HCT116 (cell line): ENCODE measurements at regions not wholly inside any gene's neighbourhood (a gene's known extent, or its start where the extent isn't known, plus 50 kb on each side); places are given as distances from the start of the nearest gene placed in this dataset.
"Not testable (repeated sequence)": the region's sequence is repeated elsewhere in the genome, so short reads cannot be mapped to it uniquely, and the experiment has no call there.

ENCODE experiments used
- ATAC-seq: fragments of 200-7000 bp; cut with Tn5 transposase; 2 replicates; pipeline ENCODE4 v1.9.1; 2020; ENCODE audit warnings: mild to moderate bottlenecking, moderate library complexity
- BruUV-seq: library from RNA; stranded (reverse); fragments of 400-500 nt; replicated peaks from 2 replicates; lab custom pipeline; 2021; lab: Mats Ljungman, UMichigan
- CTCF ChIA-PET: fragments of 300-600 bp; sonication (Branson Sonifier 250); formaldehyde crosslinking; loops from one replicate; lab custom pipeline; 2021; ENCODE audit warnings: antibody characterized with exemption; lab: Charles Lee
- POLR2A ChIA-PET: fragments of 300-600, 350-600 bp; sonication (Branson Sonifier 250); formaldehyde crosslinking; loops from one replicate; lab custom pipeline; 2021; ENCODE audit warnings: antibody characterized with exemption; lab: Charles Lee
- RAD21 ChIA-PET, 2 experiments: fragments of 300-600 bp; sonication (Branson Sonifier 250); formaldehyde crosslinking; loops; one replicate each; lab custom pipeline; 2023; ENCODE audit warnings: low total read pairs in 2 of 2; ENCODE audit not compliant: uncharacterized antibody in 2 of 2, unreplicated experiment in 2 of 2, low non-redundant PET in 1 of 2; lab: Charles Lee
- DNase-seq: peaks from one replicate; pipeline ENCODE4 v3.0.0-alpha.2; 2010; ENCODE audit warnings: low read depth, low spot score
- H2AFZ ChIP-seq: fragments of 200-600 bp; shearing (Covaris generic), sonication (generic); 2 replicates; pipeline ENCODE4 v1.6.1; 2017; ENCODE audit warnings: low read depth, mixed run types, mixed read lengths, antibody characterized with exemption, low read length; ENCODE audit not compliant: poor library complexity, severe bottlenecking
- H3K27ac ChIP-seq: 2 replicates; pipeline ENCODE4 v1.5.1; 2012; ENCODE audit warnings: low read depth, low read length
- H3K27me3 ChIP-seq: fragments of 200-600 bp; sonication (generic); 2 replicates; pipeline ENCODE4 v1.6.1; 2016; ENCODE audit warnings: mixed run types, low read length, mixed read lengths; ENCODE audit not compliant: insufficient read depth
- H3K36me3 ChIP-seq, 2 experiments: fragments of 200-500 bp in 1 of 2; fragments of 200-600 bp in 1 of 2; sonication (Bioruptor generic) in 1 of 2; sonication (generic) in 1 of 2; 2 replicates each; pipeline versions ENCODE4 v1.5.1 to v1.6.1; 2014 to 2016; ENCODE audit warnings: low read length in 2 of 2, inconsistent platforms in 1 of 2, mixed read lengths in 1 of 2, mixed run types in 1 of 2; ENCODE audit not compliant: insufficient read depth in 2 of 2, control insufficient read depth in 1 of 2
- H3K4me1 ChIP-seq, 2 experiments: fragments of 200-600 bp in 1 of 2; sonication (generic) in 1 of 2; 2 replicates each; pipeline versions ENCODE4 v1.5.1 to v1.6.1; 2012 to 2017; ENCODE audit warnings: low read length in 2 of 2, inconsistent platforms in 1 of 2, mild to moderate bottlenecking in 1 of 2, mixed read lengths in 1 of 2, mixed run types in 1 of 2, moderate library complexity in 1 of 2; ENCODE audit not compliant: insufficient read depth in 2 of 2, control insufficient read depth in 1 of 2
- H3K4me2 ChIP-seq: fragments of 200-600 bp; sonication (generic); 2 replicates; pipeline ENCODE4 v1.6.1; 2017; ENCODE audit warnings: mixed run types, low read length, mixed read lengths
- H3K4me3 ChIP-seq, 2 experiments: fragments of 200-600 bp in 1 of 2; sonication (generic) in 1 of 2; replicated peaks in 1 of 2; 2 replicates each; pipeline ENCODE4 v1.5.1; 2011 to 2016; ENCODE audit warnings: low read length in 2 of 2, control low read depth in 1 of 2, low read depth in 1 of 2, mild to moderate bottlenecking in 1 of 2, mixed read lengths in 1 of 2, mixed run types in 1 of 2
- H3K79me2 ChIP-seq: fragments of 200-600 bp; sonication (generic); 2 replicates; pipeline ENCODE4 v1.6.1; 2017; ENCODE audit warnings: mild to moderate bottlenecking, mixed run types, low read length, moderate library complexity, mixed read lengths; ENCODE audit not compliant: insufficient read depth
- H3K9ac ChIP-seq: fragments of 200-600 bp; sonication (generic); 2 replicates; pipeline ENCODE4 v1.6.1; 2016; ENCODE audit warnings: low read length, mixed read lengths
- H3K9me2 ChIP-seq: fragments of 200-600 bp; sonication (generic), shearing (Covaris generic); 2 replicates; pipeline ENCODE4 v1.6.1; 2017; ENCODE audit warnings: mixed run types, mild to moderate bottlenecking, moderate library complexity; ENCODE audit not compliant: insufficient read depth
- H3K9me3 ChIP-seq, 2 experiments: fragments of 200-500 bp in 1 of 2; fragments of 200-600 bp in 1 of 2; sonication (Bioruptor generic) in 1 of 2; sonication (generic) in 1 of 2; 2 replicates each; pipeline ENCODE4 v1.6.1; 2014 to 2017; ENCODE audit warnings: low read length in 2 of 2, mixed read lengths in 2 of 2, inconsistent platforms in 1 of 2, low read depth in 1 of 2, mild to moderate bottlenecking in 1 of 2, mixed run types in 1 of 2, moderate library complexity in 1 of 2; ENCODE audit not compliant: control insufficient read depth in 1 of 2, insufficient read depth in 1 of 2
- H4K20me1 ChIP-seq: fragments of 200-600 bp; sonication (generic), shearing (Covaris generic); 2 replicates; pipeline ENCODE4 v1.6.1; 2017; ENCODE audit warnings: mixed run types, mild to moderate bottlenecking, moderate library complexity; ENCODE audit not compliant: insufficient read depth
- intact Hi-C: fragments of 100-400 bp; cut with micrococcal nuclease; formaldehyde crosslinking; loops from 2 replicates; pipeline ENCODE4 v1.10.0; 2022

GRCh38 chr16:22584459-22584858 is 73.8 kb downstream of the NPIPB5 start:
- H3K27me3 ChIP-seq, H2AFZ ChIP-seq, BruUV-seq, CTCF ChIA-PET, H4K20me1 ChIP-seq, H3K79me2 ChIP-seq, H3K4me3 ChIP-seq, H3K27ac ChIP-seq, intact Hi-C loops, H3K4me1 ChIP-seq, H3K36me3 ChIP-seq, RAD21 ChIA-PET, DNase-seq, H3K9ac ChIP-seq, ATAC-seq, H3K4me2 ChIP-seq, H3K9me3 ChIP-seq, POLR2A ChIA-PET, H3K9me2 ChIP-seq: not testable (repeated sequence)

- H3K4me3 ChIP-seq, intact Hi-C loops, H3K36me3 ChIP-seq, H3K9me3 ChIP-seq, H4K20me1 ChIP-seq, H3K4me2 ChIP-seq, DNase-seq, CTCF ChIA-PET, H3K4me1 ChIP-seq, H3K9ac ChIP-seq, RAD21 ChIA-PET, H3K27ac ChIP-seq, BruUV-seq, H2AFZ ChIP-seq, H3K79me2 ChIP-seq, H3K9me2 ChIP-seq, H3K27me3 ChIP-seq, POLR2A ChIA-PET: not testable (repeated sequence)
- ATAC-seq, result 0 out of 2 replicates have a peak, but pooled peaks have one; percentile 22
Observed at GRCh38 chr16:22584941-22585340, 74.2 kb downstream of the NPIPB5 start.

GRCh38 chr16:22585431-22585830 is 74.7 kb downstream of the NPIPB5 start:
- CTCF ChIA-PET, intact Hi-C loops, BruUV-seq, H3K4me3 ChIP-seq, H3K9ac ChIP-seq, H3K4me2 ChIP-seq, H3K27me3 ChIP-seq, DNase-seq, H4K20me1 ChIP-seq, H3K4me1 ChIP-seq, H3K36me3 ChIP-seq, RAD21 ChIA-PET, H3K27ac ChIP-seq, H3K79me2 ChIP-seq, H3K9me3 ChIP-seq, POLR2A ChIA-PET, H3K9me2 ChIP-seq, H2AFZ ChIP-seq: not testable (repeated sequence)
- ATAC-seq, result peak; percentile 28; the same call in 1 of the 2 replicates

- H3K4me1 ChIP-seq, H3K4me2 ChIP-seq, H3K9me3 ChIP-seq, CTCF ChIA-PET, intact Hi-C loops, H3K9ac ChIP-seq, POLR2A ChIA-PET, H3K9me2 ChIP-seq, H3K4me3 ChIP-seq, DNase-seq, H3K79me2 ChIP-seq, H3K27ac ChIP-seq, H3K36me3 ChIP-seq, H3K27me3 ChIP-seq, RAD21 ChIA-PET, H4K20me1 ChIP-seq, BruUV-seq, H2AFZ ChIP-seq: not testable (repeated sequence)
- ATAC-seq, result peak; percentile 91
Observed at GRCh38 chr16:22586732-22587131, 76.0 kb downstream of the NPIPB5 start.

- H3K4me1 ChIP-seq, H3K9me2 ChIP-seq, RAD21 ChIA-PET, H3K9me3 ChIP-seq, H3K27ac ChIP-seq, POLR2A ChIA-PET, H3K9ac ChIP-seq, CTCF ChIA-PET, H3K4me3 ChIP-seq, H3K36me3 ChIP-seq, H4K20me1 ChIP-seq, ATAC-seq, H2AFZ ChIP-seq, H3K79me2 ChIP-seq, BruUV-seq, DNase-seq, H3K4me2 ChIP-seq, H3K27me3 ChIP-seq, intact Hi-C loops: not testable (repeated sequence)
Observed at GRCh38 chr16:22589757-22590156, 79.1 kb downstream of the NPIPB5 start.
